LNCAP (cell line): ENCODE measurements at regions not wholly inside any gene's neighbourhood (a gene's known extent, or its start where the extent isn't known, plus 50 kb on each side); places are given as distances from the start of the nearest gene placed in this dataset.

Experiments
- CTCF ChIP-seq: fragments of 450-650 bp; IDR thresholded peaks from 2 replicates; pipeline ENCODE4 v1.5.1; 2017; ENCODE audit warnings: mild to moderate bottlenecking

GRCh38 chr10:24007359-24007758 is 201.6 kb upstream of the KIAA1217 start:
- no peak for TF ChIP-seq CTCF

- TF ChIP-seq CTCF: no peak
Observed at GRCh38 chr10:24008164-24009091, 200.5 kb upstream of the KIAA1217 start.

- TF ChIP-seq CTCF: no peak
Observed at GRCh38 chr10:24009115-24009514, 199.8 kb upstream of the KIAA1217 start.

- no peak for TF ChIP-seq CTCF
Observed at GRCh38 chr10:24009736-24010135, 199.2 kb upstream of the KIAA1217 start.

- TF ChIP-seq CTCF: no peak
Observed at GRCh38 chr10:24010436-24010970, 198.4 kb upstream of the KIAA1217 start.

GRCh38 chr10:24012249-24012803 is 196.6 kb upstream of the KIAA1217 start:
- no peak for TF ChIP-seq CTCF

GRCh38 chr10:24027107-24027506 is 181.8 kb upstream of the KIAA1217 start:
- TF ChIP-seq CTCF: no peak
